ENCODE measurements at regions not wholly inside any gene's neighbourhood (a gene's known extent, or its start where the extent isn't known, plus 50 kb on each side); places are given as distances from the start of the nearest gene placed in this dataset.

- TF ChIP-seq ZFX (IDR thresholded peaks at IDR 0.05; ENCODE audit: borderline replicate concordance): no peak
- no peak for TF ChIP-seq CTCF (IDR thresholded peaks at IDR 0.05)
These were observed 50.2 kb upstream of the SHISA3 start for GRCh38 chr4:42347076-42347475.

More at GRCh38 chr4:42347076-42347475, 50.2 kb upstream of the SHISA3 start:
- H3K27ac ChIP-seq: no peak overlapping the region

Measured in 22Rv1 (cell line).